GM11168 (cell line): ENCODE measurements at regions not wholly inside any gene's neighbourhood (a gene's known extent, or its start where the extent isn't known, plus 50 kb on each side); places are given as distances from the start of the nearest gene placed in this dataset.

Source experiments
- in situ Hi-C: fragments of 300-500 bp; cut with MboI; formaldehyde crosslinking; loops from one replicate; pipeline ENCODE4 v1.12.0; 2022; ENCODE audit warnings: low sequenced_read_pairs; ENCODE audit not compliant: unreplicated experiment

- in situ Hi-C loops: loop anchor here (10.0 kb wide), 1 partner anchor 338 kb away; no protein-coding TSS in a partner anchor
Observed at GRCh38 chr11:19566583-19567379, 145.9 kb upstream of the NAV2 start.

- in situ Hi-C loops: loop anchor here (10.0 kb wide), 1 partner anchor 339 kb away; no protein-coding TSS in a partner anchor
Observed at GRCh38 chr11:19565639-19566038, 147.0 kb upstream of the NAV2 start.

- in situ Hi-C loops: loop anchor here (5.0 to 10.0 kb wide), 2 partner anchors 175 to 343 kb away; no protein-coding TSS in a partner anchor
Observed at GRCh38 chr11:19562156-19562555, 150.5 kb upstream of the NAV2 start.

GRCh38 chr11:19561011-19561410 lies 151.6 kb upstream of the NAV2 start:
- in situ Hi-C loops: loop anchor here (5.0 to 10.0 kb wide), 2 partner anchors 176 to 344 kb away; no protein-coding TSS in a partner anchor

GRCh38 chr11:19560156-19560555 lies 152.5 kb upstream of the NAV2 start:
- in situ Hi-C loops: loop anchor here (5.0 to 10.0 kb wide), 2 partner anchors 177 to 345 kb away; no protein-coding TSS in a partner anchor

- in situ Hi-C loops: loop anchor here (5.0 to 10.0 kb wide), 2 partner anchors 178 to 345 kb away; no protein-coding TSS in a partner anchor
Observed at GRCh38 chr11:19559746-19560145, 152.9 kb upstream of the NAV2 start.

GRCh38 chr11:19558189-19558986 lies 154.2 kb upstream of the NAV2 start:
- in situ Hi-C loops: no loop called here

GRCh38 chr11:19557720-19558140 lies 154.9 kb upstream of the NAV2 start:
- in situ Hi-C loops: no loop called here

GRCh38 chr11:19557185-19557584 lies 155.5 kb upstream of the NAV2 start:
- in situ Hi-C loops: no loop called here

- in situ Hi-C loops: no loop called here
Observed at GRCh38 chr11:19555266-19555665, 157.4 kb upstream of the NAV2 start.

GRCh38 chr11:19553683-19554333 lies 158.8 kb upstream of the NAV2 start:
- in situ Hi-C loops: loop anchor here (5.0 kb wide), 1 partner anchor 237 kb away; no protein-coding TSS in a partner anchor

GRCh38 chr11:19552656-19553260 lies 159.9 kb upstream of the NAV2 start:
- in situ Hi-C loops: loop anchor here (5.0 kb wide), 1 partner anchor 235 kb away; no protein-coding TSS in a partner anchor

GRCh38 chr11:19552161-19552560 lies 160.5 kb upstream of the NAV2 start:
- in situ Hi-C loops: loop anchor here (5.0 kb wide), 1 partner anchor 235 kb away; no protein-coding TSS in a partner anchor

- in situ Hi-C loops: loop anchor here (5.0 kb wide), 1 partner anchor 234 kb away; no protein-coding TSS in a partner anchor
Observed at GRCh38 chr11:19551457-19551856, 161.2 kb upstream of the NAV2 start.

GRCh38 chr11:19547044-19547443 lies 165.6 kb upstream of the NAV2 start:
- in situ Hi-C loops: no loop called here

- in situ Hi-C loops: no loop called here
Observed at GRCh38 chr11:19546325-19546724, 166.3 kb upstream of the NAV2 start.

GRCh38 chr11:19541521-19542049 lies 171.1 kb upstream of the NAV2 start:
- in situ Hi-C loops: no loop called here

- in situ Hi-C loops: no loop called here
Observed at GRCh38 chr11:19539861-19540260, 172.8 kb upstream of the NAV2 start.

- in situ Hi-C loops: no loop called here
Observed at GRCh38 chr11:19537803-19538453, 174.7 kb upstream of the NAV2 start.
